ENCODE measurements at regions not wholly inside any gene's neighbourhood (a gene's known extent, or its start where the extent isn't known, plus 50 kb on each side); places are given as distances from the start of the nearest gene placed in this dataset.

- DNase-seq (ENCODE audit: low read depth): no peak
- no peak overlapping the region for H3K4me3 ChIP-seq (ENCODE audit: low read depth, low read length)
Measured at GRCh38 chr12:91902860-91903683, 242.6 kb downstream of the BTG1 start.

- H3K4me3 ChIP-seq (ENCODE audit: low read depth, low read length): no peak overlapping the region
- DNase-seq (ENCODE audit: low read depth): no peak
Measured at GRCh38 chr12:91901381-91902074, 244.1 kb downstream of the BTG1 start.

- no peak overlapping the region for H3K4me3 ChIP-seq (ENCODE audit: low read depth, low read length)
- no peak for DNase-seq (ENCODE audit: low read depth)
Measured at GRCh38 chr12:91900971-91901370, 244.7 kb downstream of the BTG1 start.

GRCh38 chr12:91899056-91899455 lies 246.6 kb downstream of the BTG1 start:
- DNase-seq (ENCODE audit: low read depth): no peak
- no peak overlapping the region for H3K4me3 ChIP-seq (ENCODE audit: low read depth, low read length)

- no peak for DNase-seq (ENCODE audit: low read depth)
- H3K4me3 ChIP-seq (ENCODE audit: low read depth, low read length): no peak overlapping the region
Measured at GRCh38 chr12:91897025-91897515, 248.6 kb downstream of the BTG1 start.

GRCh38 chr12:91896286-91897024 lies 249.2 kb downstream of the BTG1 start:
- H3K4me3 ChIP-seq (ENCODE audit: low read depth, low read length): no peak overlapping the region
- no peak for DNase-seq (ENCODE audit: low read depth)

- DNase-seq (ENCODE audit: low read depth): no peak
- no peak overlapping the region for H3K4me3 ChIP-seq (ENCODE audit: low read depth, low read length)
Measured at GRCh38 chr12:91894911-91895310, 250.7 kb downstream of the BTG1 start.

GRCh38 chr12:91893476-91893875 lies 252.2 kb downstream of the BTG1 start:
- no peak overlapping the region for H3K4me3 ChIP-seq (ENCODE audit: low read depth, low read length)
- no peak for DNase-seq (ENCODE audit: low read depth)

- no peak for DNase-seq (ENCODE audit: low read depth)
- H3K4me3 ChIP-seq (ENCODE audit: low read depth, low read length): no peak overlapping the region
Measured at GRCh38 chr12:91892081-91892855, 253.4 kb downstream of the BTG1 start.

GRCh38 chr12:91890742-91891141 lies 254.9 kb downstream of the BTG1 start:
- no peak for DNase-seq (ENCODE audit: low read depth)
- H3K4me3 ChIP-seq (ENCODE audit: low read depth, low read length): no peak overlapping the region

- no peak for DNase-seq (ENCODE audit: low read depth)
- no peak overlapping the region for H3K4me3 ChIP-seq (ENCODE audit: low read depth, low read length)
Measured at GRCh38 chr12:91889910-91890309, 255.7 kb downstream of the BTG1 start.

- DNase-seq (ENCODE audit: low read depth): no peak
- no peak overlapping the region for H3K4me3 ChIP-seq (ENCODE audit: low read depth, low read length)
Measured at GRCh38 chr12:91889059-91889458, 256.6 kb downstream of the BTG1 start.

- DNase-seq (ENCODE audit: low read depth): no peak
Measured at GRCh38 chr12:91887957-91888356, 257.7 kb downstream of the BTG1 start.

GRCh38 chr12:91885851-91886731 lies 259.6 kb downstream of the BTG1 start:
- H3K4me3 ChIP-seq (ENCODE audit: low read depth, low read length): no peak overlapping the region
- DNase-seq (ENCODE audit: low read depth): no peak

More at GRCh38 chr12:91887957-91888356, 257.7 kb downstream of the BTG1 start:
- H3K4me3 ChIP-seq (ENCODE audit: low read depth, low read length): no peak overlapping the region

- H3K4me3 ChIP-seq (ENCODE audit: low read depth, low read length): no peak overlapping the region
- no peak for DNase-seq (ENCODE audit: low read depth)
Measured at GRCh38 chr12:91884230-91884629, 261.4 kb downstream of the BTG1 start.

GRCh38 chr12:91883811-91884210 lies 261.8 kb downstream of the BTG1 start:
- H3K4me3 ChIP-seq (ENCODE audit: low read depth, low read length): no peak overlapping the region
- DNase-seq (ENCODE audit: low read depth): no peak

- no peak for DNase-seq (ENCODE audit: low read depth)
- no peak overlapping the region for H3K4me3 ChIP-seq (ENCODE audit: low read depth, low read length)
Measured at GRCh38 chr12:91882910-91883309, 262.7 kb downstream of the BTG1 start.

- H3K4me3 ChIP-seq (ENCODE audit: low read depth, low read length): no peak overlapping the region
Measured at GRCh38 chr12:91880528-91880927, 265.1 kb downstream of the BTG1 start.

More at GRCh38 chr12:91880528-91880927, 265.1 kb downstream of the BTG1 start:
- DNase-seq (ENCODE audit: low read depth): no peak
